ENCODE measurements at regions not wholly inside any gene's neighbourhood (a gene's known extent, or its start where the extent isn't known, plus 50 kb on each side); places are given as distances from the start of the nearest gene placed in this dataset.

- Histone ChIP-seq H3K27me3 (ENCODE audit: control insufficient read depth, insufficient read depth, low read length) (no peaks in the 10 kb centered on the region), H3K4me3 (ENCODE audit: low read length) (no peak overlapping the region), H3K9me3 (replicated peaks; ENCODE audit: control insufficient read depth, low read depth, low read length) (no peaks in the 10 kb centered on the region), H3K4me1 (ENCODE audit: control insufficient read depth, insufficient read depth, low read length) (no peaks in the 10 kb centered on the region), H3K36me3 (ENCODE audit: control insufficient read depth, insufficient read depth, low read length) (no peaks in the 10 kb centered on the region), H3K27ac (ENCODE audit: low read length) (no peak overlapping the region)
- 72% methylated on average over 3 of the region's 6 CpGs for WGBS (ENCODE audit: insufficient coverage)
- peak; percentile 26 for DNase-seq
These were observed 281.9 kb upstream of the PUM3 start for GRCh38 chr9:3125602-3126405.

- no peak overlapping the region for H3K4me3 ChIP-seq (ENCODE audit: low read length)
- no CpG with 5 or more reads among the region's 2 CpGs for WGBS (ENCODE audit: insufficient coverage)
These were observed 280.1 kb upstream of the PUM3 start for GRCh38 chr9:3124001-3124400.

DNA sequence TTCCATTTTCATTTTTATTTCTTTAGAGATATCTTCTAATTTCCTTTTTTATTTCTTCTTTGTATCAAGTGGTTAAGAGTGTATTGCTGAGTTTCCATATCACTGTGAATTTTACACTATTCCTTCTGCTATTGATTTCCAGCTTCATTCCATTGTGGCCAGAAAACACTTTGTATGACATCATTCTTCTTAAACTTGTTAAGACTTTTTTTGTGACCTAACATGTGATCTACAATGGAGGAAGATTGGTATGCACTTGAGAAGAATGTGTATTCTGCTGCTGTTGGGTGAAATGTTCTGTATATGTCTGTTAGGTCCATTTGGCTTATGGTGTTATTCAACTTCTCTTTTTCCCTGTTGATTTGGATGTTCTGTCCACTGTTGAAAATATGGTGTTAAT lies 274.2 kb upstream of the PUM3 start:
- H3K9me3 ChIP-seq (replicated peaks; ENCODE audit: control insufficient read depth, low read depth, low read length), result no peaks in the 10 kb centered on the region
- no peak for DNase-seq
- H3K27ac ChIP-seq (ENCODE audit: low read length), result no peak overlapping the region
- H3K27me3 ChIP-seq (ENCODE audit: control insufficient read depth, insufficient read depth, low read length), result no peaks in the 10 kb centered on the region
- no peak overlapping the region for H3K4me3 ChIP-seq (ENCODE audit: low read length)
- no peaks in the 10 kb centered on the region for H3K36me3 ChIP-seq (ENCODE audit: control insufficient read depth, insufficient read depth, low read length)
- no peaks in the 10 kb centered on the region for H3K4me1 ChIP-seq (ENCODE audit: control insufficient read depth, insufficient read depth, low read length)

More at GRCh38 chr9:3124001-3124400, 280.1 kb upstream of the PUM3 start:
- Histone ChIP-seq H3K27me3 (ENCODE audit: control insufficient read depth, insufficient read depth, low read length) (no peaks in the 10 kb centered on the region), H3K27ac (ENCODE audit: low read length) (no peak overlapping the region), H3K9me3 (replicated peaks; ENCODE audit: control insufficient read depth, low read depth, low read length) (no peaks in the 10 kb centered on the region), H3K36me3 (ENCODE audit: control insufficient read depth, insufficient read depth, low read length) (no peaks in the 10 kb centered on the region), H3K4me1 (ENCODE audit: control insufficient read depth, insufficient read depth, low read length) (no peaks in the 10 kb centered on the region)
- no peak for DNase-seq

DNA sequence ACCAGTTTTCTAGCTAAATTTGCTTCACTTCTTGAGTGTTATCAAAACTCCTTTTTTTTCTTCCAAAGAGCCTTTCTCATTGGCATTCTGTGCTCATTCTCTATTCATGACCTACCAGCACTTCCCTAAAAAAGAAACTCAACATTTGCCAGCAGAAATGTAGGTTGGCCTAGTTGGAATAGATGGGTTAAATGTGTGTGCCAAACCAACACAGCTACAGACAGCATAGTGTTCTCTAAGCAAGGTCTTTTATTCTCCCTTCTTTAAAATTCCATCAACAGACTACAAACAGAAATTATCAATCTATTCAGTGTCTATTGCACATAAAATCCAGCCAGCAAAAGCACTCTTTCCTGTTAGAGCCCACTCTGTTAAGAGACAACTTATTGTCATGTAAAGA lies 255.8 kb upstream of the PUM3 start:
- H3K9me3 ChIP-seq (replicated peaks; ENCODE audit: control insufficient read depth, low read depth, low read length), result no peaks in the 10 kb centered on the region
- H3K27me3 ChIP-seq (ENCODE audit: control insufficient read depth, insufficient read depth, low read length), result no peaks in the 10 kb centered on the region
- no peak for DNase-seq
- no peaks in the 10 kb centered on the region for H3K4me1 ChIP-seq (ENCODE audit: control insufficient read depth, insufficient read depth, low read length)
- no peaks in the 10 kb centered on the region for H3K36me3 ChIP-seq (ENCODE audit: control insufficient read depth, insufficient read depth, low read length)
- H3K27ac ChIP-seq (ENCODE audit: low read length), result no peak overlapping the region
- H3K4me3 ChIP-seq (ENCODE audit: low read length), result no peak overlapping the region

DNA sequence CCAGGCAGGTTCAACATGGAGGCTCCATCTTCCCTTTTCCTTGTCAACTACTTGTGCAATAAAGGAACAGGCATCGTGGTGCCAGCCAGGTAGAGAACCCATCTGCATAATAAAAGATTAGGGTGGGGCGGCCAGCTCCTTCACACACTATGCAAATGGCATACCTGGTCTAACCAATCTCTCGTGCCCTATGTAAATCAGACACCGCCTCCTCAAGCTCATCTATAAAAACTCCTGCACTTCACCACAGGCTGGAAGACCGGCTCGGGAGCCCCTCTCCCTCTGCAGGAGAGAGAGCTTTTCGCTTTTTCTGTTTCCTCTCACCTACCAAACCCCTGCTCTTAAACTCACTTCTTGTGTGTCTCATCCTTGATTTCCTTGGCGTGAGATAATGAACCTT lies 244.3 kb upstream of the PUM3 start:
- no peak for DNase-seq
- WGBS (ENCODE audit: insufficient coverage), result 64% methylated on average over 7 of the region's 8 CpGs
- Histone ChIP-seq H3K4me1 (ENCODE audit: control insufficient read depth, insufficient read depth, low read length) (no peaks in the 10 kb centered on the region), H3K36me3 (ENCODE audit: control insufficient read depth, insufficient read depth, low read length) (no peaks in the 10 kb centered on the region), H3K4me3 (ENCODE audit: low read length) (no peak overlapping the region), H3K9me3 (replicated peaks; ENCODE audit: control insufficient read depth, low read depth, low read length) (no peaks in the 10 kb centered on the region), H3K27ac (ENCODE audit: low read length) (no peak overlapping the region), H3K27me3 (ENCODE audit: control insufficient read depth, insufficient read depth, low read length) (no peaks in the 10 kb centered on the region)

DNA sequence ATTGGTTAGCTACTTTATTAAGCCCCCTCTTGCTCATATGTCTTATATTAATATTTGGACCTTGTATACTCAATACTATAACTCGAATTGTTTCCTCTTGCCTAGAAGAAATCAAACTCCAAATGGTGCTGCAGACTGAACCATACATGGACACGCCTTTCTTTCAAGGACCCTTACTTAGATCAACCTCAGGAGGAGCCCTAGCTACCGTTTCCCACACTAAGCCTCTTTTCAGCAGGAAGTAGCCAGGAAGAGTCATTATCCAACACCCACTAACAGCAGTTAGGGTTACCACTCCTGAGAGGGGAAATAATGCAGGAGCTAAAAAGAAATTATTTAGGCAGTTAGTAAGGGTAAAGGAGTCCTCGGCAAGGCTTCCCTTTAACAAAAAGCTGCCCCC lies 243.8 kb upstream of the PUM3 start:
- no peaks in the 10 kb centered on the region for H3K4me1 ChIP-seq (ENCODE audit: control insufficient read depth, insufficient read depth, low read length)
- H3K36me3 ChIP-seq (ENCODE audit: control insufficient read depth, insufficient read depth, low read length), result no peaks in the 10 kb centered on the region
- no peaks in the 10 kb centered on the region for H3K9me3 ChIP-seq (replicated peaks; ENCODE audit: control insufficient read depth, low read depth, low read length)
- no peak overlapping the region for H3K27ac ChIP-seq (ENCODE audit: low read length)
- no peak for DNase-seq
- WGBS (ENCODE audit: insufficient coverage), result 84% methylated on average over 2 of the region's 4 CpGs
- H3K4me3 ChIP-seq (ENCODE audit: low read length), result no peak overlapping the region
- H3K27me3 ChIP-seq (ENCODE audit: control insufficient read depth, insufficient read depth, low read length), result no peaks in the 10 kb centered on the region

DNA sequence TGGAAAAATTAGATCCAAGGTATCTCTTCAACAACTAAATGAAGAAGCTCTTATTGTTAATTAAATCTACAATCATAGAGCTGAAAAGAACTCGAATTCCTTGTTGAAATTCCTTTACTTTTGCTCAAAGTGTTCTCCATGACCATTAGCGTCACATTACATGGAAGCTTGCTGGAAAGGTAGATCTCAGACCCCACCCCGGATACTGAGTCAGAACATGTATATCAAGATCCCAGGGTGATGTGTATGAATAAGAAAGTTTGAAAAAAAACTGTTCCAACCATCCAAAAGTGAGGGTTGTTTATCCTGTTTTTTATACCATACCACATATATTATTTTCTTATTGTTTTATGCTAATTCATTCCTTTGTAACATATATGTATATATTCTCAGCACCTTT lies 237.1 kb upstream of the PUM3 start:
- no peaks in the 10 kb centered on the region for H3K27me3 ChIP-seq (ENCODE audit: control insufficient read depth, insufficient read depth, low read length)
- no peaks in the 10 kb centered on the region for H3K4me1 ChIP-seq (ENCODE audit: control insufficient read depth, insufficient read depth, low read length)
- H3K9me3 ChIP-seq (replicated peaks; ENCODE audit: control insufficient read depth, low read depth, low read length), result no peaks in the 10 kb centered on the region
- no peak for DNase-seq
- WGBS (ENCODE audit: insufficient coverage), result no CpG with 5 or more reads among the region's 3 CpGs
- no peak overlapping the region for H3K4me3 ChIP-seq (ENCODE audit: low read length)
- H3K27ac ChIP-seq (ENCODE audit: low read length), result no peak overlapping the region
- H3K36me3 ChIP-seq (ENCODE audit: control insufficient read depth, insufficient read depth, low read length), result no peaks in the 10 kb centered on the region

DNA sequence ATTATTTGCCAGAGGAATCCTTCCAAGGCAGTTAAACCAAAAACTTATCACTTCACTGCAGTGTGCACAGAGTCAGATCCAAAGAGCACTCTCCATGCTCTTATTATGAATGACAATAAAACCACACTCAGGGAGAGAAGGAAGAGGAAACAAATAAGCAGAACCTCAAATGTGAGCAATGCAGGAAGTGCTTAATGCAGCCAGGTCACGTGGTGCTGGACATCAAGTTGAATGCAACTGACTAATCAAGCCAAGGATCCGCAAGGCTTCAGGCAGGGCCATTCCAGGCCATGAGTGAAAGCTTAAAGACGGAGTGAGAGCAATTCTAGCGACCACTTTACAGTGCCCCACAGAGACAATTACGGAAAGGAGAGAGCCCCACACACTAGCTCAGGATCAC lies 230.4 kb upstream of the PUM3 start:
- Histone ChIP-seq H3K4me3 (ENCODE audit: low read length) (no peak overlapping the region), H3K27me3 (ENCODE audit: control insufficient read depth, insufficient read depth, low read length) (no peaks in the 10 kb centered on the region), H3K36me3 (ENCODE audit: control insufficient read depth, insufficient read depth, low read length) (no peaks in the 10 kb centered on the region), H3K27ac (ENCODE audit: low read length) (no peak overlapping the region), H3K9me3 (replicated peaks; ENCODE audit: control insufficient read depth, low read depth, low read length) (no peaks in the 10 kb centered on the region), H3K4me1 (ENCODE audit: control insufficient read depth, insufficient read depth, low read length) (no peaks in the 10 kb centered on the region)
- 64% methylated on average over 5 of the region's 5 CpGs for WGBS (ENCODE audit: insufficient coverage)
- DNase-seq, result no peak

DNA sequence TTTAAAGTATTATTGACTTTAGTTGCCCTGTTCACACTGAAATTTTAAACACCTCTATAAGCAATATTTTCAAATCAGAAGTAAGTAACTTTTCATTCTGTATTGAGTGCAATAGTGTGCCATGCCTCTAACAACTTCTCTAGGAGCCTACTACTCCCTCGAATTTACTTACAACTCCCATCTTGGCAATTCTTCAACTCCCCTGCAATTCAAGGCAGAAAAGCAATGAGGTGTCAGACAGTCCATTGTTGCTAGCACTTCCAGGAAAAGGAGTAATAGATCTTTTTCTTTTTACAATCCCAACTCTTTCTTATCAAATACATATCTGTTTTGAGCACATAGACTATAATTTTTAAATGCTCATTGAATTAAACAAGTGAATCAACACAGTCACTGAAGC lies 222.7 kb upstream of the PUM3 start:
- no peaks in the 10 kb centered on the region for H3K9me3 ChIP-seq (replicated peaks; ENCODE audit: control insufficient read depth, low read depth, low read length)
- H3K27me3 ChIP-seq (ENCODE audit: control insufficient read depth, insufficient read depth, low read length), result no peaks in the 10 kb centered on the region
- no peak overlapping the region for H3K4me3 ChIP-seq (ENCODE audit: low read length)
- no peaks in the 10 kb centered on the region for H3K4me1 ChIP-seq (ENCODE audit: control insufficient read depth, insufficient read depth, low read length)
- H3K27ac ChIP-seq (ENCODE audit: low read length), result no peak overlapping the region
- H3K36me3 ChIP-seq (ENCODE audit: control insufficient read depth, insufficient read depth, low read length), result no peaks in the 10 kb centered on the region
- WGBS (ENCODE audit: insufficient coverage), result no CpG with 5 or more reads among the region's 1 CpG
- DNase-seq, result no peak

DNA sequence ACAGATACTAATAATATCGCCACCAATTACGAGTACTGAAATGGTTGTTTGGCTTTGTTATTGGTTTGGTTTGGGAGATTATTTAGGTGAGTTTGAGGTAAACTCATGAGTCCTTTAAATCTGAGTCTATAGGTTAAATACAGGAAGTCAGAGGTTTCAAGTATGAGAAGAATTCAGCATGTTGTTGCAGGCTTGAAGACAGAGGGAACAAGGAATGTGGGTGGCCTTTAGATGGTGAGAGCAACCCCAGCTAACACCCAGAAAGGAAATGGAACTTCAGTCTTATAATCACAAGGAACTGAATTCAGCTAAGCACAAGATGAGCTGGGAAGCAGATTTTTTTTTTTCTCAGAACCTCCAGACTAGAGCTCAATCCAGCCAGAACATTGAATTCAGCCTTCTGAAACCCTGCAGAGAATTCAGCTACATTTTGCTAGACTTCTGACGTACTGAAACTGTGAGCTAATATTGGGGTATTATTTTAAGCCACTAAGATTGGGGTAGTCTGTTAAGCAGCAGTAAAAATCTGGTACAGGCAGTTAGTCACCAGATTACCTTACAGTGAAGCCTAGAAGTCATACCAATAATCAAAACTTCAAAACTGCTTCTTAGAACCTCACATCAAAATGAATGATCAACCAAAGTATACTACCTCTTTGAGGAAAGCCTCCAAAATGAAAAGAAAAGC lies 216.0 kb upstream of the PUM3 start:
- no peak for DNase-seq
- no peak overlapping the region for H3K27ac ChIP-seq (ENCODE audit: low read length)
- H3K9me3 ChIP-seq (replicated peaks; ENCODE audit: control insufficient read depth, low read depth, low read length), result no peaks in the 10 kb centered on the region
- H3K4me3 ChIP-seq (ENCODE audit: low read length), result no peak overlapping the region
- no peaks in the 10 kb centered on the region for H3K36me3 ChIP-seq (ENCODE audit: control insufficient read depth, insufficient read depth, low read length)
- no peaks in the 10 kb centered on the region for H3K4me1 ChIP-seq (ENCODE audit: control insufficient read depth, insufficient read depth, low read length)
- no peaks in the 10 kb centered on the region for H3K27me3 ChIP-seq (ENCODE audit: control insufficient read depth, insufficient read depth, low read length)
- no CpG with 5 or more reads among the region's 3 CpGs for WGBS (ENCODE audit: insufficient coverage)
